CD4-positive, alpha-beta T cell treated with Interleukin-2 at 100 ng/mL for 4 hours (primary cell): ENCODE measurements at regions not wholly inside any gene's neighbourhood (a gene's known extent, or its start where the extent isn't known, plus 50 kb on each side); places are given as distances from the start of the nearest gene placed in this dataset.

Experiments
- DNase-seq: peaks from one replicate; pipeline ENCODE4 v3.0.0-alpha.2; 2020; ENCODE audit warnings: low spot score

DNA sequence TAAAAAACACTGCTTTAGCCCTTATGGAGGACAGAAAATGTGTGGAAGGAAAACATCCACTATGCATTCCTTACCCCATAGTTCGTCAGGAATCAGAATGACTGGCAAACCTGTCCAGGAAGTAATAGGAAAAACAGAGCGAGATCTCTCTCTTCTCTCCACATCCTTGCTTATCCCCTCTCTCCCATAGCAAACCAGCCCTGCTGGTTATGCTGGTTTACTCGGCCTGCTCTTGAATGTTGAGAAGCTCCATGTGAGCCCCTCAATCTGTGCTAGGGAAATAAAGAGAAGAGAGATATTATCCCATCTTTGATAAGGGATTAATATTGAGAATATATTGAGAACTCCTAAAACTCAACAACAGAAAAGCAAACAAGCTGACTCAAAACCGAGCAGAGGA, 402.8 kb upstream of the RBFOX1 start:
- DNase-seq = no peak

DNA sequence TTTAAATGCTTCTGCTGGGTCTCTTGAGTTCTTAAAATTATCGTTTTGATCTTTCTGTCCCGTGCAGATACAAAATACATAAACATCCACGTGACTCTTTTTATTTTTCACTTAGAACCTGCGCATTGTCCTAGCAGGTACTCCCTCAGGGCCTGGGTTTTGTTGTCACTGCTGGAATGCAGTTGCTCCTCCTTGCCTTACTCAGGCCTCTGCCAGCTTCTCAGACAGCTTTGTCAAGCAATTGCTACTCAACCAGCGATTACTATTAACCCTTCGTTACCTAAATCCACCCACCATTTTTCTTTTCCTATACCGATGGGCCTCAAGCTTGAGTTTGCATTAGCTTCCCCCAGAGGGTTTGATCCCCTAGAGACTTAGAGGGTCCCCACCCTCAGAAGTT, 405.9 kb upstream of the RBFOX1 start:
- DNase-seq = no peak

DNA sequence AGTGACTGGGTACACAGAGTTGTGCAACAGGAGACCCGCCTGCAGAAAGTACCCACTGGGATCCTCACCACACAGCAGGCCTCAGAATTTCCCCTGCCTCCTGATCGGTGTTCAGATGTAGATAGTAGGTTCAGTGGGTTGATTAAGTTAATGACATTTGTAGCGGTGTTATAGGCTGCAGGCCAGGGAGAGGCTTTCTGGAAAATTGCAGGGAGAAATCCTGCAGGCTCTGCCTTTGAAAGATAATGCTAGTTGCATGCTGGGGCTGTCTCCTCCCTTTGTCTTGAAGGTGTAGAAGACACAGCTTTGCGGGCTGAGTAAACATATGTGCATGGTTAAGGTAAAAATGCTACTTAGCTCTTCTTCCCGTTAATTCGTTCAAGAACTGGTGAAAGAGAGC, 406.3 kb upstream of the RBFOX1 start:
- no peak for DNase-seq

DNA sequence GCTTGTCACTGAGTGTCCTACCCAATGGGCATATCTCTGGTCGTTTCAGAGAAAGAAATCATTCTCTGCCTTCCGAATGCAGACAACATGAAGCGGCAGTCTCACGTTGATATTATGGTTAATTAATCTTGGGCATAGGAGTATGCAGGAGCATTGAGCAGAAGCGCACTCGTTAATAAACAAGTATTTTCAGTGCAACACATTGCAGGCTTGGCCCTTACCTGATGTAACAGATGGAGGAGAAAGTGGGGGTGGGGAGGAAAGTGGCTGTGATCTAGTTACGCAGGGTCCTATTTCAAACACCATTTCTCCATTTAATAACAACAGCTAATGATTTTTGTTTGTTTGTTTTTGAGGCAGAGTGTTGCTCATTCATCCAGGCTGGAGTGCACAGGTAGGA, 414.0 kb upstream of the RBFOX1 start:
- no peak for DNase-seq

DNA sequence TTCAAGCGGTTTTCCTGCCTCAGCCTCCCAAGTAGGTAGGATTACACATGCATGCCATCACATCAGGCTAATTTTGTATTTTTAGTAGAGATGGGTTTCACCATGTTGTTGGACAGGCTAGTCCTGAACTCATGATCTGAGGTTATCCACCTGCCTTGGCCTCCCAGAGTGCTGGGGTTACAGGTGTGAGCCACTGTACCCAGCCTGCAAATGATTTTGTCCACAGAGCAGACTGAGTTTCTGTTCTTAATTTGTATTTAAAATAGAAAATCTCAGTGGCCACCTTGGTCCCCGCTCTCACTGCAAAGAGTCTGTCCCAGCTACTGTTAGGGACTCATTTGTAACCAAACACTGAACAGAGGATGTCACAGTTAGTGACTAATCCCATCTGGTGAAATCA, 415.7 kb upstream of the RBFOX1 start:
- DNase-seq = no peak

DNA sequence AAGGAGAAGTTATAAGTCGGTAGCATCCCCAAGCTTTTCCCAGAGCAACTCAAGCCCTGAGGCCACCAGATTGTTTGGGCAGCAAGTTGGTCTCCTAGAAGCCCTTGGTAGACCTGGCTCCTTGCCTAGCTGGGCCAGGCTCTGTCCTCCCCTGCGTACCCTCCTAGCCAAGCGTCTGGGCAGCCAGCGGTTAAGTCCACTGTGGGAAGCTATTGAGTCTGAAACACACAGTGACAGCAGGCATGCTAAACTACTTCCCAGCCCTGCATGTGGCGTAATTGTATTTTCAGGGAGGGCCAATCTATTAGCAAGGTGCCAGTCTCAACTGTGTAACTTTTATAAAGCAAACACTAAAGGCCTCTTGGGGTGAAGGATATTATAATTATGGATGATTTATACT, 419.1 kb upstream of the RBFOX1 start:
- no peak for DNase-seq

DNA sequence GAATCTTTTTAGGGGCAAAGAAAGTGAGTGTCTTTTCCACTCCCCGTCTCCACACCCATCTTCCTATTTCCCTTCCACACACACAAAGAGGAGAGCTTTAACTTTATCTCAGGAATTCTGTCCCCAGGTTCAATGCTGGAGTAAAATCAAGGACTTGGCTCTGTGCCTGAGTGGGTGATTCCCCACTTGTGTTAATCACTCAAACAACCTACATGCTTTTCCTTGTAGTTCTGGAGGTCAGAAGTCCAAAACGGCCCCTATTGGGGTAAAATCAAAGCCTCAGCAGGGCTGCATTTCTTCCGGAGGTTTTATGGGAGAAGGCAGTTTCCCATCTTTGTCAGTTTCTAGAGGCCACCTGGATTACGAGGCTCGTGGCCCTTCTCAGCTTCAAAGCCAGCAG, 422.3 kb upstream of the RBFOX1 start:
- DNase-seq = no peak

DNA sequence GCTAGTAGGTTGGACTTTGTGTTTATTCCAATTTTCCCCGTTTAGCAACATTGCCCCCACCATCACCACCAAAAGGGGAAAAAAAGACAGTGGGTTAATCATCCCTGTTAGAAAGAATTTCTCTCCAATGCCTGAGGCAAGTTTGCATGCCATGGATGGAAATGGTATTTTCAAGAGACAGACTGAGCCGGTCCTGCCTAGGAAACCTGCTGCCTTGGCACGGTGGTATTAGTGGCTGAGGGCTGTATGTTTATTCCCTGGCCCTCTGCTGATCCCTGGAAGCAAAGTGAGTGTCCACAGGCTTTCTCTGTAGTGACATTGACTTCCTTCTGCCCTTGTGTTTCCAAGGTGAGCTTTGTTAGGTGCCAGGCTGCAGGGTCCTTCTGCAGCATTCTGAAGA, 427.0 kb upstream of the RBFOX1 start:
- no peak for DNase-seq

DNA sequence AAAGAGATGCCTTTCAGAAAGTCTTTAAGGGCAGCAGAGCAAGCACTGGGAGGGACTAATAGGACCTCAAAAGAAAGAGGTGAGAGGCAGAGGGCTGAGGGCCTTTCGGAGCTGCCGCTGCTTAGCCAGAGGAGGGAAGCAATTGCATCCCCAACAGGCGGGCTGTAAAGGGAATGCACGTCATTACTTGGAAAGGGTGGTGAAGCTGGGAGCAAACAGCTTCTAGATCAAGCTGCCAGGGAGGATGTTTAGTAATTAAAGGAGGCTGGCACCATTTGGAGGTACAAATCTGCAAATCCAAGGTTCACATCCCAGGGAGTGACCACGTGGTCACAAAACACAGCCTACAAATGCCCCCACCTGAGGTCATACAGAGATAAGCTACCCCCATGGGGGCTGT, 429.0 kb upstream of the RBFOX1 start:
- no peak for DNase-seq

DNA sequence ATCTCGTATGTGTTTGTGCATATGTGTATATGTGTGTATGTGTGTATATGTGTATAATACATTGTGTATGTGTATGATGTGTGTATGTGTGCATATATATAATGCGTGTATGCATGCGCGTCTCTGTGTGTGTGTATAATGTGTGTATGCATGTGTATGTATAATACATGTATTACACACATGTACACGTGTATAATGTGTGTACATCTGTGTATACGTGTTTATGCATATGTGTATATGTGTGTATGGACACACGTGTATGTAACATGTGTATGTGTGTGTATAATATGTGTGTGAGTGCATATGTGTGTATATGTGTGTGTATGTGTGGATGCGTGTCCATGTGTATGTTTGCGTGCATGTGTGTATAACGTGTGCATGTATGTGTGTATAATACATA, 433.7 kb upstream of the RBFOX1 start:
- DNase-seq = no peak

DNA sequence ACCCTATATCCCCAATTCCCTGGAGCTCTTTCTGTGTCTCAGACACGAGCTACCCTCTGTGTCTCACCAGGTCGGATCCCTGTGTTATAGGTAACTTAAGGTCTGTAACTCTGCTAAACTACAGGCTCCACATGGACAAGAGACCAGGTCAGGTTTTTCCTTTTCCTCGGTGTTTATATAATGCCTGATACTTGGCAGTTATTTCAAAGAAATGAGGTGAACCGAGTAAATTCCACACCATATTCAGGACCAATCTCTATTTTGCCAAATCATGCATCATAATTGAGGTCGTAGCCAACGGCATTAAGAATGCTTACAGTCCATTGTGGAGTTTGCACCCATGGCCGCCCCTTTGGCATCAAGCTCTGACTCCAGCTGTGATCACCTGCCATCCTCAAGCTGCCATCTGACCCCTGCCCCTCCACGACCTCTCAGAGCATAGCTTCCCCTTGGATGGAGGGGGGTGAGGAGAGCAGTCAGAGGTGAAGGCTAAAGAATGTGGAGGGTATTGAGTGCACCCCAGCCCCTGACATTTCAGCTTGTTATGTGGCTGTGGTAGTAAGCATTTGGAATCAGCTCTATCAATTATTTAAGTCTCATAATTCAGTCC, 434.7 kb upstream of the RBFOX1 start:
- DNase-seq = no peak

DNA sequence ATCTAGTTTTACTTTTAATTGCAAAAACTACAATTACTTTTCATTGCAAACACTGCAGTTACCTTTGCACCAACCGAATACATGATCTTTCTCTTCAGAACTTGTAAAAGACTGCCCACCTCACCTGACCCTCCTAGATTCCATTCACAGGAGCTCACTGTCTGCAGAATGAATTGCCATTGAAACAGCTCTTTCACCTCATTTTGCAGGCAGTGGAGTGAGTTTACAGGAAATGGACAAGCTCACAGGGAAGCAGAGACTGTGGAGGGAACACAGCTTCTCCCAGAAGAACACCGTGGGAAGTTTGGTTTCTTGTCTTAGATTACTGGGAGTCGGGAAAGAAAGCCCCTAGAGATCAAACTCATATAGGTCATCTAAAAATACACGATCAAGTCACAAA, 439.7 kb upstream of the RBFOX1 start:
- no peak for DNase-seq

DNA sequence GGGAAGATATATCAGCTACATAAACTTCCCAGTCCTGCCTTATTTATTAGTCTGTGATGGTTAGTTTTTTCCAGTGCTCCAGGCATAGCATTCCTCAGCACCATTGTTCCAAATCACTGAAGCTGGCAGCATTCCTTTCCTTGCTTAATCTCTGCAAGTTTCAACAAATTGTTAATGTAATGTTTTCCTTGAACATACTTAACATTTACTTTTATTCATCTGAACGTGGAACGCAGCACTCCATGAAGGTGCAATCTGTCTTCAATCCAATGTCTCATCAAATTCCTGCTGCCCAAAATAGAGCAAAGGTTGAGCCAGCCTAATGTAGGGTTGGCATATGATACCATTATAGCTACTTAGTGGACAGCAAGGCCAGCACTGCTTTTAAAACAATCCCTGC, 441.1 kb upstream of the RBFOX1 start:
- no peak for DNase-seq

DNA sequence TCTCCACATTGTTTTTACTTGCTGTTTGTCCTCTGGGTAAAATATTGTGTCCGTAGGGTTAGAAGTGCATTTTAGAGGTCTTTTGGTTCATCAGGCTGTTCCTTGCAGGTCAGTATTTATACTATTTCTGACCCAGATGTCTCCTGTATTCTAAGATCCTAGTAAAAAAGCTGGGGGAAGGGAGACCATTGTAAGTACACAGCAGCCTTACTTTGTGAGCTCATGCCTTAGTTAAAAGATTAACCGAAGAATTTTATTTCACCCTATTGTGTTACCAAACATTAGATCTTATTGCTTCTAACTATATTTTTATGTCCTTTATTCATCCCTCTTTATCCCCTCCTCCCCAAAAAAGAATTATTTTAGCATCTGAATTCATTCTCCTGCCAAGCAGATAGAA, 444.1 kb upstream of the RBFOX1 start:
- DNase-seq = no peak

DNA sequence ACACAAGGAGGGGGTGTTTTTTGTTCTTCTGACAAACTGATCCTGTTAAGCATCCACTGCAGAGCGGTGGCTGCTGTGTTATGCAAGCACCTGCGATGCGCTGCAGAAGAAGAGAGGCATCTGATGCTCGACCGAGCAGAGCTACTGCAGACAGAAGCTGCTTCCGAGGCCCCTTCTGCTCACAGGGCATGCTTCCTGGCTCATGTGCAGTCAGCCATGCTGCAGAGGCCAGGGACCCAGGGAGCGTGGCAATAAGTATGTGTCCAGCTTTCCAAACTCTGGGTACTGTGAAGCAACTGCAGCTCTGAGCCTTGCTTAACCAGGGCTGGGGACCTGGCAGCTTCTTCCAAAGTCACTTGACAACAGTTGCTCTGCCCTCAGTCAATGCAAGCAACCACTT, 448.6 kb upstream of the RBFOX1 start:
- DNase-seq = no peak

DNA sequence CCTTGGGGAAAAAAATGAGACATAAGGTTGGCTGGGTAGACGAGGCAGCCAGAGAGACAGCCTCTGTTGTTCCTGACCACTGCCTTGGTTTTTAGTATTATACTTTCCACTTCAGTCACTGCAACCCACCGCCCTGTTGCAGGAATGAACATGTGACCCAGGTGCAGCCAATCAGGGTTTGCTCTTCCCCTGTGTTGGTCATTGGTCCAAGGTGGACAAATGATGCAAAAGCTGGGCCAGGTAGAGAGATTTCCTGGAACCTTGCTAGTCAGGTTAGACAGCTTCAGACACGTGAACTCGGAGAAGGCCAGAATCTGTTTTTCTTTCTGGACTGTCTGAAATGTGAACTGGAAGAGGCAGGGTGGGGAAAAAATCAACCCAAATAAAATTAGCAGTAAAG, 452.4 kb upstream of the RBFOX1 start:
- DNase-seq = no peak

DNA sequence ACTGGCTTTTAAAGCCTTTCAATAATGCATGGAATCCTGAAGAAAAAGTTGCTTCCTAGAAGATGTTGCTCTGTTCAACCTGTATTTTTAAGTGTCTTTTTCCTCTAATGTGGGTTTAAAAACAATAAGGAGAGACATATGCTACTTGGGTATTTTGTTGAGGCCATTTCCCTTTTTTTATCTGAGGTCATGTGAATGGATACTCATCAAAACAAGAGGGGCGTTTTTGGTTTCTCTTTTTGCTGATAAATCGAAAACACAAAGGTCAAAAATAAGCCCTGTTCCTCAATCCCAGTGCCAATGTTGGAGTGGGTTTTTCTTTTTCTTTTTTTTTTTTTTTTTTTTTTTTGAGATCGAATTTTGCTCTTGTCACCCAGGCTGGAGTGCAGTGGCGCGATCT, 468.0 kb upstream of the RBFOX1 start:
- no peak for DNase-seq

DNA sequence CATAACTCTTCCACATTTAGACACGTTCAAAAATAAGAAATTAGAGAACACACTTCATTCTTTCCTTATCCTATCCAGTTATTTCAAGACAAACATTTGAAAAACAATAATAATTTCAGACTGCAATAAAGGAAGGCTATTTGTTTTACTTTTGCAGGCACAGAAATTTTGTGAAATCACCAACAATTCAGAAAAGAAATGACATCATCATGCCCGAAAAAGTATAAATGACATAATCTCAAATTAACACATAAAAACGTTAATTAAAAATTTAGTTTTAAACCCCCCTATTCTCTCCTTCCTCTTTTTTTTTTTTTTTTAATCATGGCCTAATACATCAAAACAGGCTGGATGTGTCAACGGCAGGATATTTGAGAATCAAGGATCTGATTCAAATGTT, 468.4 kb upstream of the RBFOX1 start:
- DNase-seq = no peak

DNA sequence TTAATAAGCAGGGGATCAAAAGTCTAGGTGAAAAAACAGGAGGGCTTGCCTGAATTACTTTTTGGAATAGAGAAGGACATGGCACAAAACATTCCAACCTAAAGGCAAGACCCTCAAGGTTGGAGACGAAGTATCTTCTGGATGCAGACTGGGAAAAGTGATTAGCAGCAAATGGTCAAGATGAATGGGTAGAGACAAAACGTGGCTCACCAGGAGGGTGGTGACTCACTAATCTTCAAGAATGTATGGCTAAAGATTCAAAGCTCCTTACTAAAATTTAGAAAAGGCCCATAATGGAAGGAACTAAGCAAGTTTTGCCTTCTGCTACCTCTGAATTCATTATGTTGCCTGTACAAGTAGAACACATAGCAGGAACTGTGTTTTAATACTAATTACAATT, 469.5 kb upstream of the RBFOX1 start:
- no peak for DNase-seq

DNA sequence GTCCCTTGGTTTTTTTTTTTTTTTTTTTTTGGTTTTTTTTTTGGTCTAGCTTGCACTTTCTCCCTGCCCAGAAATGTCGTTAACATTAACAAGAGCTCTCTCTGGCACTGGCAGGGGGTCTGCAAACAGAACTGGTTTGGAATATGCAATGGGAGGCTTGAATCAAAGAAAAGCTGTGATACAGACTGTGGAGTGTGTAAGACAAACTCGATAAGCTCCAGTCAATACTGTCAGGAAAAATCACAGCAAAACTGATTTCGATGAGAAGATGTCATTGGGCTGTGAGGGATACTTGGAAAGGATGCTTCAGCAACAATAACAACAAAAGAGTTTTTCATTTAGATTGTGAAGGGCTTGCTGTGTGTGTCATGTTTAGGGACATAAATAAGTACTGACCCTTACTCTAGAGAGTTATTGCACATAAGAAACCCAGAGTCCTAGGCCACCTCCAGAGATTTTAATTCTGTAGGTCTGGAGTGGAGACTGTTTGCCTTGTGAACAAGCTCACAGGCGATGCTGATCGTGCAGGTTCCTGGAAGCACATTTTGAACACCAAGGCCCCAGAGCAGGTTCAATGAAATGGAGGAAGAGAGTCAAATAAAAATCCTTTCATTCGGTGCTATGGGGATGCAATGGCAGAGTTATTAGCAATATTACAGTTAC, 470.7 kb upstream of the RBFOX1 start:
- DNase-seq = no peak

DNA sequence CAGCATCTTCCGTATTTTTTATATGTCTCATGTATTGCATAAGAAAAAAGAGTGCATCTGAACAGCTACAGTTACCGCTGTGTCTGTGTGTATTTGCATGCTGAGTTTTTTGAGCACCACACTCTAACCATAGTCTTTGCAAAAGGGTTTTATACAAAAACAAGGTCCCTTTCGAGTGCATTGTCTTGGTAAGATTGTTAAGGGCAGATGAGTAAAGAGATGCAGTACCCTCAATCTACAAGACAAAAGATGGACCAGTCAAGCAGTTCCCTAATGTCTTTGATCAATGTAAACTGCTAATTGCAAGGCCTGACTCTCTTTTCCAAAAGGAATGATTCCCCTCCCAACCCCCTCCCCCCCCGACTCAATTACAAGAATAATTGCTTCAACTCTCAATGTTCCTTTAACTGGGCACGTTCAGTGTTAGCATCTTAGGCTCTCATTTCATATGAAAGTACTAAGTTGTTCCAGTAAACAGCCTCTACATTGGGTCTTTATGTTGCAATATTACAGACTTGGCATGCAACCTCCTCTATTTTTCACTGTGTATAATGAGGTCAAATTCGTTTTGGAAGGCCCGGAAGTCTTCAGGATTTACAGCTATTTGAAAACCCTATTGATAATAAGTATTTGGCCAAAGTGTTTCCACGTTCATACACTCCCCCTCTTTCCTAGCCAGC, 471.4 kb upstream of the RBFOX1 start:
- DNase-seq = no peak

DNA sequence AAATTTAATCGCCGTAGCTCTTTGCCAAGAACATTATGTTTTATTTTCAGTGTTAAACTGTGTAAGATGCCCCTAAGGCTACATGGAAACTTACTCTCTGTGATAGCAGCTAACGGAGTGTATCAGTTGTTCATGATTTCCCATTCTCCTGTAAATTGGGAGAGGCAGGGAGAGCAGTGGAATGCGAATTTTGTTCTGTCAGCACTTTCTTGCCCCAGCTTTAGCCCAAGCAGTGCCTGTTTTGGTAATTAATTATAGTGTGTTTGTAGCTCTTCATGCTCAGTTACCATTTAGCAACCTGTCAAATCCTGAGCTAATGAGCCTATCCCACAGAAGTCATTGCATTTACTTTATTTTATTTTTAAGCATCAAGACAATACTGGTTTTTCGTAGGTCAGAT, 475.1 kb upstream of the RBFOX1 start:
- no peak for DNase-seq

DNA sequence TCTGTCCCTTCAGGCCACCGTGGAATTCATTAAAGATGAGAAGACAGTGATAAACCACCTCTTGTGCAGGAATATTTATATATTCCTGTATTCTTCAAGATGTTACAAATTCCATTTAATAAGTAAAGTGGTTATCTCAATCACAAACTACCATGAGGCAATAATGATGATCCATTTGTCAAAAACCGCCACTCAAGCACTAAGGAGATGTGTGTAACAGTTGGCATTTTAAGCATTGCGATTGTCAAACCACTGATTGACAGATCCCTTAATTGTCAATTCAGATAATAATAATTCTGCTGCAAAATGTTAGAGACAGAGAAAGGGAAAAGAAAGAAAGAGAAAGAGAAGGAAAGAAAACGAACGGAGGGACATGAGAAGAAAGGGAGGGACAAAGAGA, 476.1 kb upstream of the RBFOX1 start:
- no peak for DNase-seq

DNA sequence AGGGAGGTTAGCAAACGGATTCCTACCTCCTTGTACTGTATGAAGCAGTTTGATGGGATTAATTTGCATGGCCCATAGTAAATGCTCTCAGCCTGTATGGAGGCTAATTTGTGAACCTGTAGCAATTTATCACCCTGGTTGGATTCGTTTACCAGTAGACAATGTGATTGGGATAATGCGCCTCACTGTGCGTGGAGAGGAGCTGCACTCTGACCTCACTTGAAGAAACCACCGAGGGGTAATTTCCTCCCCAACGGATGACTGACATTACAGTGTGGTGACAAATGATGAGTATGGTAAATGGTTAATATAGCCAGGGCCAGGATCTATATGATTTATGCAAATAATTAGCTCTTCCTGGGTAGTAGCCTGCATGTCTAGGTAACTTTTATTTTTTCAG, 479.1 kb upstream of the RBFOX1 start:
- DNase-seq = no peak
